Stimulated activated CD8-positive, alpha-beta memory T cell treated with anti-CD3 and anti-CD28 coated beads, Interleukin-15, amount 100 ng/mL, for 24 hours (primary cell): ENCODE measurements at regions not wholly inside any gene's neighbourhood (a gene's known extent, or its start where the extent isn't known, plus 50 kb on each side); places are given as distances from the start of the nearest gene placed in this dataset.
"Not testable (repeated sequence)": the region's sequence is repeated elsewhere in the genome, so short reads cannot be mapped to it uniquely, and the experiment has no call there.

ENCODE experiments used
- DNase-seq: peaks from one replicate; pipeline ENCODE4 v3.0.0-alpha.2; 2020; ENCODE audit warnings: low read depth

DNA sequence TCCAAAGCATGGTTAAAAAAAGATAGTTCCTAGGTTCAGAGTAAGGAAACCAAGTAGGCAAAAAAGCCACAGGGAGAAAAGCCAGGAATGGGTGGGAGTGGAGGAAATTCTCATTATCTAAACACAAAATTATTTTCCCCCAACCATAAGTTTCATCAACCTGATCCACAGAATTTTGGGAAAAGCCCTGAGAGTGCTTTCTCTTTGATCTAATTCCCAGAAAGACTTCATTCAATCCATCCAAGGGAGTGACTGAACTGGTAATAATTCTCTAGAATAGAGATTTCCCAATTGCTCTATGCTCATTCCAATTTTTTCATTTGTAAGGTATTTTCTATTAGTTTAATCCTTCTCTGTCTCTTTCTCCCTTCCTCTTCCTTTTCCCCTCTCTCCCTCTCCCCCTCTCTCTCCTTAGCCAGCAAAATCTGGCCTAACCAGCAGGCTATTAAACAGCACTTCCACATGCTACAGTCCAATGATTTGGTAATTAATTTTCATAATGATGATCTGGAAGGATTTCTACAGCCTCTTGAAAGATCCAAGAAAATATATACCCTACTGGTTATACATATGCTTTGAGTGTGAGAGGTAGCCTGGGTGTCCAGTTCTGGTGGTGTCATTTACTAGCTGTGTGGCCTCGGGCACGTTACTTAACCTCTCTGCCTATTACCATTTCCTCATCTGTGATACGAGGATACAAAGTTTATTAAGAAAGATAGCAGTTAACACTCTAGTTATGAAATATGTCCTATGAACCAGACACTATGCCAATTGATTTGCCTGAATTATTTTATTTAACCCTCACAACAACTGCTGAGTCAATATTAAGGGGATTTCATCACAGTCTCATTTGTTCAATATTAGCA is 251.5 kb upstream of the RASGEF1B start:
- no peak for DNase-seq

DNA sequence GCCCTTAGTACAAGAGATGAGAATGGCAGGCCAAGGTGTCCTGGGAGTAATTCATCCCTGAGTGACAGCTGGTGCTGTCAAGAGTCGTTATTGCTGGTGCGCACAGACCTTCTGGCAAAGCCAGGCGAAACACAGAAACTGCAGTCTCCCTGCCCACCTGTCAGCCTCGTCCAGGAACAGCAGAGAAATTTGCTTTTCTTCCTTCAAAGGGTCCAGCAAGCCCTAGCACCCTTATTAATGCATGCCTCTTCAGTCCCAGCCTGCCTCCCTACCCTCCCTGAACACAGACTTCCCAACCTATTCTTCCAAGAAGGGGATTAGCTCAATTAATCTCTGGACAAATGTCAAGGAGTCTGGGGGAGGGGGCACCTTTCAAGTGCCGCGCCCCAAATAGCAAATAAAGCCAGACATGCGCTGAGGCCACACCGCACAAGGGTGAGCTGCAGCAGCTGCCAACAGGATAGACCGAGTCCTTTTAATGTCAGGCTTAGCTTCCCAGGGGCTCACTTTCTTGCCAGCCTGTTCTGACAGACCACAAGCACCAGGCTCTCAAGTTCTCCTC is 250.7 kb upstream of the RASGEF1B start:
- no peak for DNase-seq

DNA sequence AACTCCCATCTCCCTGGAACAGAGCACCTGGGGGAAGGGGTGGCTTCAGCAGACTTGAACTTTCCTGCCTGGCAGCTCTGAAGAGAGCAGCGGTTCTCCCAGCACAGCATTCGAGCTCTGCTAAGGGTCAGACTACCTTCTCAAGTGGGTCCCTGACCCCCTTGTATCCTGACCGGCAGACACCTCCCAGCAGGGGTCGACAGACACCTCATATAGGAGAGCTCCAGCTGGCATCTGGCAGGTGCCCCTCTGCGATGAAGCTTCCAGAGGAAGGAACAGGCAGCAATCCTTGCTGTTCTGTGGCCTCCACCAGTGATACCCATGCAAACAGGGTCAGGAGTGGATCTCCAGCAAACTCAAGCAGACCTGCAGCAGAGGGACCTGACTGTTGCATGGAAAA is 244.1 kb upstream of the RASGEF1B start:
- no peak for DNase-seq

- not testable (repeated sequence) for DNase-seq
Measured at GRCh38 chr4:81715357-81715756, 243.7 kb upstream of the RASGEF1B start.

- no peak for DNase-seq
Measured at GRCh38 chr4:81714291-81714690, 242.6 kb upstream of the RASGEF1B start.

GRCh38 chr4:81712714-81713113 is 241.0 kb upstream of the RASGEF1B start:
- DNase-seq = no peak

DNA sequence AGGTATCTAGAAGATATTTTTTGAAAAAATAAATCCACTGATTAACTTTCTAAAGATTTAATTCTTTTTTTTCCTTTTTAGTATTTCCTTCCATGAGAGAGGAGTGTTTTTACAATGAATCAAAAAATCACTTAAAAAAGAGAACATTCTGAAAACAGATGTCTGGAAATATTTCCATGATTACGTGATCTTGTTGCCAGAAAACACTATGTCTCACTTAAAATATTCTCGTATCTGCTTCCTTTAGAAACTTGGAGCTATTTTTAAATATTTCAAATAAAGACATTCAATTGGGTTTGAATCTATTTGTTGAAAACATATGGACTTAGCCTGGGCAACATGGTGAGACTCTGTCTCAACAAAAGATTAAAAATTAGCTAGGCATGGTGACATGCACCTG is 232.8 kb upstream of the RASGEF1B start:
- no peak for DNase-seq

DNA sequence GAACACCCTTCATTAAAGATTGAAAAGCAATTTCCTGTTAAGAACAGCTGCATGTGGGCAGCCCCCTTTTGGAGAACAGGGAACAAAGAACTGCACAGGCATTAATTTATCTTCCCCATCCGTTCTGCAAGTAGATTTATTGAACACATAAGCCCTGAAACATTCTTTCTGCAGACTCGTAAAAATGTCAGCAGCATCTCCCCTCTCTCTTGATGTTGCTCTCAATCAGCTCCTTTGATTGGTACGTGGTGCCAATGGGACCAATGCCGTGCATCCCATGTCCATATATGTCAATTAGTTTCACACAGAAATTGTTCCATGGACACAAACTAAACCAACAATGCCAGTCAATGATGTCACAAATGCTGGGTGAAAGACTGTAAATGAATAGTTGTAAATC is 228.5 kb upstream of the RASGEF1B start:
- DNase-seq = no peak

- DNase-seq = no peak
Measured at GRCh38 chr4:81698538-81699296, 227.0 kb upstream of the RASGEF1B start.

DNA sequence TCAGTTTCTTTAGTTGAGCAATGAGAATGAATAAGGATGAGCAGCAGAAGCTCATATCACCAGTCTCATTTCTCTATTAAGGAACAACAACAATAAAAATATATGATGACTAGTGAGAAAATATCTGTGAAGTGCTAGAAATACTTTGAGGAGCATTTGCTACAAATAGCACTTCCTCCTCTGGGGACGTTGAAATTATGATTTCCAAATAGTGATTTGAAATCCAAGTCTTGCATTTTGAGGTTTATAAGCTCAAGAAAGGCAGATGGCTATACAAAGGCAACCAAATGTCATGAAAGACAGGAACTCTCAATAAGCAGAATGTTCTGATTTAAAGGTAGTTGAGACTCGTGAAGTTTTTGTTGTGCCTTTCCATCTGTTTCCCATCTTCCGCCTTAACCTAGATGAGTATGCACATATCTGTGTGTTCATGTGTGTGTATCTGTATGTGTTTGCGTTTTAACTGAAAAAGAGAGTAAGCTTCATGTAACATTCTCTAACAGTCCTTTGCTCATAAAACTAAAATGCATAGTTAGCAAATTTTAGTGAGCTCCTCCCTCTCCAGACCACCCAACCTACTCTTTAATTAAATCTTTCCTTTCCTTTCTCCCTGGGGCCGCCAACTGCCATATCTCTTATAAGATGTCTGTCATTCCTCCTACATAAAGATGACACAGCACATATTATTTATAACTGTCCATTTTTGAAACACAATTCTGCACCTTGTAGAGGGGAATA is 222.6 kb upstream of the RASGEF1B start:
- DNase-seq = no peak

DNA sequence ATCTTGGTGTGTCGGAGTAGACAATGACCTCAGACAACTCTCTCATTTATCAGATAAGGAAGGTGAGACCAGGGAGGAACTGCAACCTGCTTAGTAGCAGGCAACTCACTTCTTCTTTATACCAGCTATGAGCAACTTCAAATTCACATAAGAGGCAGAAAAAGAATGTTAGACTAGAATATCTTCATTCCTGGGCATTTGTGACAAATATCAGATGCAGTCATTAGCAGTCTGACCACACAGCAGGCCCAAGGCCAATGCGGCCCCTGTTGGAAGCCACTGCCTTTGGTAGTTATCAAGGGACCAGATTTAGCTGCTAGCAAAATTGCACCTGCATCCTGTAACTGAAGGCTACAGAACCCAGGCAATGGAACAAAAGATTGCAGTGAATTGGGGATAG is 219.2 kb upstream of the RASGEF1B start:
- DNase-seq = no peak

- DNase-seq = no peak
Measured at GRCh38 chr4:81688085-81688484, 216.4 kb upstream of the RASGEF1B start.

DNA sequence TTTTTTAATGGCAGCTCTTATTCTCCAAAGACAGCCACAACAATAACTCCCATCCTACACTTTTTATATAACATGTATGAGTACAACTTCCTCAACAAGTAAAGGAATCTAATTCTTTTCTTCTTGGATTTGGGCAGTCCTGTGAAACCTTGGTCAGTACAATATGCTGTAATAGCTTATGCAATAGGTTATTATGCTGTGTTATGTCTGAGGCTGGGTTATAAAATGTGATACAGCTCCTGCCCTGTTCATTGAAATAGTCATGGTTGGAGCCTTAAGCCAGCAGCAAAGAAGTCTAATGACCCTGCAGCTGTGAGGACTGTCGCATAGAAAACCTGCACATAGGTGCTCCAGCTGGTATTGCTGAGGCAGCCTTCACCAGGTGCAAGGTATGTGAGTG is 215.8 kb upstream of the RASGEF1B start:
- no peak for DNase-seq

DNA sequence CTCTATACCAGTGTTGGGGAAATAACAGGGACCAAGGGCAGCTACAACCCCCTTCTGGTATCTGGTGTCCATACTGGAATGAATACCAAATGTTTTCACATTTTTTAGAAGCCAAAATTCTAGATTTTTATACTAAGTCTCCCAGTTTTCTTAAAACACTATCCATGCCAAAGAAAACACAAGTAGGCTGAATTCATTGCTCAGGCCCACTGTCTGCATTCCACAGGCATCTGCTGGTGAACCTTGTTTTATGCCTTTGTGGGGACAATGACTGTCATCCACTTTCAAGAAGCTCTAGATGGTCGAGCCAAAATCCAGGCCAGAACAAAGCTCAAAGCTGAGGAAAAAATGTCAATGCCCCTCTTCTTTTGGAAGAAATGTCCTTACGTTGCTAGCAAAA is 213.4 kb upstream of the RASGEF1B start:
- no peak for DNase-seq

DNA sequence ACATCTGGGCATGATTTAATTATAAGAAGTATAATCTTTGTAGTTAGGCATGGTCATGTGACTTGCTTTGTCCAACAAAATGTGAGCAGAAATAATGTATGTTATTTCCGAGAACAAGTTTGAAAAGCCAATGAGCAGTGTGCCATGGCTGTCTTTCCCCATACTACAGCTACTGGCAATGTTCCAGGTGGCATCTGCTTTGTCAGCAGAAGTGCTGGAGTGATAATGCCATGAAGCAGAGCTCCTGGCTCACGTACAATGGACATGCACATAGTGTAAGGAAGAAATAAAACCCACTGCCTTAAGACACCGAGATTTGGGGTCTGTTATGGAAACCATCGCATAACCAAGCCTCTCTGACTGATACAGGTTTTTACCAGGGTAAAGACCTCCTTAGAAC is 212.6 kb upstream of the RASGEF1B start:
- no peak for DNase-seq

DNA sequence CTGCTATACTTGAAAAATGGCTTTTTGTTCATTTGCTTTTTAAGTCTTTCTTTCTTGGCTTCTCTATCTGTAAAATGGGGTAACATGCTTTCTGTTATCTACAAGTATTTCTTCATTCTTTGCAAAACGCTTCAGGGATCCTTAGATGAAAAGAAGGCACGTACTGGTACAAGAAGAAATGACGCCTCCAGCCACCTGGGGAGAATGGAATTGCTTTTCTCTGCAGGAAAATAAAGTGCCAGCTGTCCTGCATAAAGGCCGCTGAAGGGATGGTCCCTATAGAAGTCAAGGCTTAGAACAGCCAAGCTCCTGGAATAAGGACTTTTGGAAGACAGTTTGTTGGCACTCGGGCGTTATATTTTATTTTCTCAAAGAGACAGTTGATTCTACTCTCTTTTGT is 210.8 kb upstream of the RASGEF1B start:
- DNase-seq = no peak

DNA sequence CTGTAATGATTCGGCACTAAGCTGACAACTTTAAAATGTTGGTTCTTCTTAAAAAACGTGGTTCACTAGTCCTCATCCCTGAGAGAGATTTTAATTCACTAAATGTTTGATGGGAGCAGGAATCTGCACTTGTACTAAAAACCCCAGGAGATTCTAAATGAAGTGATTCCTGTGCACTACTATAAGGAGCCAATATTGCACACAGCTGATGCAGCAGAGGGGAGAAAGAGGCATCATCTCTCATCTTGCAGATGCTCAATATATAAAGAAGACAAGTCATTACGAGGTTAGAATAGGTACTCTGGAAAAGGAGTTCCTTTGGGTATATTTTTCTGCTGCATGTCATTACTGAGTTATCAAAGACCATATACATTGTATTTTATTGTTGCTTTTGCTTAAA is 207.6 kb upstream of the RASGEF1B start:
- no peak for DNase-seq

DNA sequence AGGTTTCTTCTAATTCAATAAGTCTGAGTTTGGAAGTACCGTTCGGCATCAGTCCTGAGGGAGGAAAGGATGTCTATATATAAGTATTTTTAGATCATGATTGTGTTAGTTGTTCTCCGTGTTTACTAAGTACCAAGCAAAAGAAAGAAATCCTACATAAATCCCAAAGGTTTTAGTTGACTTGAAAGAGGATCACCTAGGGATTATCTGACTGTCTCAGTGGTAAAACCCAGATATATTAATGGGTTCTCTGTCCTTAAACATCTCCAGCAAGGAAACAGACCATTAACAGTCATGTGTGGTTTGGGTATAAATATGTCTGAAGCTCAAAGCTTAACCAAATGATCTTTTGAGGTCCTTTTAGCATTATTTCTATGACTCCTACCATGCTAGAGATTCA is 207.1 kb upstream of the RASGEF1B start:
- DNase-seq = no peak

GRCh38 chr4:81676537-81676936 is 204.8 kb upstream of the RASGEF1B start:
- DNase-seq = no peak

DNA sequence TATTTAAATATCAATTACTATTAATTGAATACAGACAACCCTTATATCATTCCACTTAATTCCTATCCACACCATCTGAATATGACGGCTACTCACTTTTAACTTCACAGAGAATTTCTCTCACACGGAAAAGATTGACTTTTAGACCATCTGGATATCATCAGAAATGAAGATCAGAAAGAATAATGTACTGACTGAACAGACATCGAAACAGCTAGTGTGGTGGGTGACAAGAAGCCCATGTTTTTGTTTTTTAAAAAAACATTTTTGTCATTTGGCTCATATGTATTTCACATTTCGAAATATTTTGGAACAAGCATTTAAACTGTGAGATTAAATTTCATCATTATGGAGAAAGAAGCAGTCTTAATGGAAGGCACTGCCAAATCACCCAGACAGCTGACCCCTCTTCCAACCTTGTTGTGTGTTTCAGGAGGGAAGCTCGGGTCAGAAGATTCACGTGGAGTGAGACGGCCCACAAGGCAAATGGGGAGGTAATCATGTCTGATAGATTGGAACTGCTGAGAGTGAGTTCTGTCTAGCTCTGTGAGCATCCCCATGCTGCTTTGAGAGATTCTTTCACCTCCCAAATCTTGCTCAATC is 204.2 kb upstream of the RASGEF1B start:
- no peak for DNase-seq

DNA sequence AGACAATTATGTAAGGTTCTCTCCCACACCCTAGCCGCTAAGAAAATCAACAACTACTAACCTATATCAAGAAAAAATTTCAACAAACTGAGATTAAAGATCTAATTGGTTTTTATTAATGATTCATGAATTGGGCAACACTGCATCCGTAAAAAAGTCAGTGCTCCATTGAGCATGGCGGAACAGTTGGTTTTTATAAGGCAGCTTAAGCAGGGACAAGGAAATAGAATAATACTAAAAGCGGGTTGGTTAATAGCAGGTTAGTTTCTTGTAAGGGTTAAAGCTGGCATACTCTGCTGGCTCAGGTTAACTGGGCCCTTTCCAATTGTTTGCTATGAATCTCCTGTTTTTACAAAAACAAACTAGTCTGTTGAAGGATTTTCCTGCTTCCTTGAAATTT is 202.3 kb upstream of the RASGEF1B start:
- no peak for DNase-seq

DNA sequence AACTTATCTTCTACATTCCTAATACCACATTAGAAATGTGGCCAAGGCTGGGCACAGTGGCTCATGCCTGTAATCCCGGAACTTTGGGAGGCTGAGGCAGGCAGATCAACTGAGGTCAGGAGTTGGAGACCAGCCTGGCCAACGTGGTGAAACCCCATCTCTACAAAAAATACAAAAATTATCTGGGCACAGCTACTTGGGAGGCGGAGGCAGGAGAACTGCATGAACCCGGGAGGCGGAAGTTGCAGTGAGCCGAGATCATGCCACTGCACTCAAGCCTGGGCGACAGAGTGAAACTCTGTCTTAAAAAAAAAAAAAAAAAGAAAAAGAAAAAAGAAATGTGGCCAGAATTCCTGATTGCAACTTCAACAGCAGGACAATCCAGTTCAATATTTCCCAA is 196.6 kb upstream of the RASGEF1B start:
- DNase-seq = not testable (repeated sequence)
